DMS153 treated with DMSO at 0.1 percent for 48 hours (cell line): ENCODE measurements at regions not wholly inside any gene's neighbourhood (a gene's known extent, or its start where the extent isn't known, plus 50 kb on each side); places are given as distances from the start of the nearest gene placed in this dataset.

Experiments used
- DNase-seq: peaks from one replicate; lab custom pipeline; 2025; ENCODE audit not compliant: unreplicated experiment; lab: John Stamatoyannopoulos, UW

- no peak for DNase-seq
These were observed 693.4 kb upstream of the INTU start for GRCh38 chr4:126939401-126939800.

DNA sequence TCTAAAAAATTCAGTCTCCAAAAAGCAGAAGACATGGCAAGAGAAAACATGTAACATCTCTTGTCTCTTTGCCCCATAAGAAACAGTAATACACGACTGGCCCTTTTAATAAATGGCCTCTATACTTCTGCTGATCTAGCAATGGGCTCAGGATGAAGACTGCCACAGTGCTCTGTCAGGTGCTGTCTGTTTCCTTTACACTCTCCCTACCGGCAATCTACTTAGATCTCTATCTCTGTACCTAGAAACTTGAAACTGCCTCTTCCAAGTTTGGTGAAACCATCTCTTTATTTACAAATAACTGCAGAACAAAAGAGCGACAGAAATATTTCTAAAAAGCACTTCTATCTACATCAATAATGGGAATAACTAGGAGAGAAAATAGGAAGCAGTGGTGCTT, 685.2 kb upstream of the INTU start:
- no peak for DNase-seq

GRCh38 chr4:126954537-126955291, 678.0 kb upstream of the INTU start:
- DNase-seq, result no peak

DNA sequence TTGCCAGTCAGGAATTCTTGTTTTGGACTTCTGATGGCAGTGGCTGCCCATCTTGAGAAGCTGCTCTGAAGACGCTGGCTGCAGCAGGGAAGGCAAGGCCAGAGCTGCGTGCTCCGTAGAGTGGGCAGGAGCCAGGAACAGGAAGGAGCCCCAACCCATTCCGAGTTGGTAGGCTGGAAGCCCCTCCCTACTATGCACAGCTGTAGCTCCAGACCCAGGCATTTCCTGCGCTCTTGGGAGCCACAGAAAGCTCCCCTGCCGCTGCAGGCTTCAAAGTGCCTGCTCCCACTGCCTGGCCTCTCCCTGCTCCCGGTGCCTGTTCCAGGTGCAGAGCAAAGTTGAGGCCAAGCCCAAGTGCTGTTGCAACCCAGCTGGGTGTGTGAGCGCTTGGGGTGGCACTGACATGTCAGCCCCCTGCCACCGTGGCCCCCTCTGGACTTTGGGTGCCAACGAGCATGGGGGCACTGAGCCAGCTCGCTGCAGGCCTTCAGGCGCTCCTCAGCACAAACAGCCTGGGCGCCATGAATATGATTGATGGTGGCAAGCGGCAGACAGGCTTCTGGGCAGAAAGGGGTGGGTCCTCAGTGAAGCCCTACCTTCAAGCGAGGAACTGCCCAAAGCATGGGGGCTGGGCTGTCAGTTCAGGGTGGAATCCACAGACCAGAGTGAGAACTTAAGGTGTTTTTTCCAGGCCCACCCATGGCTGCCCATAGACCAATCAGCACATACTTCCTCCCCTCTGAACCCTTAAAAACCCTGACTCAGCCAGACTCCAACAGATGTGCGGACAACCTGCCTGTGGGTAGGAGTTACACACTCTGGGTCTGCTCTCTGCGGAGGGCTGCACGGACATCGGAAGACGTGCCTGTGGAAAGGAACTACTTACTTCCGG, 677.2 kb upstream of the INTU start:
- DNase-seq, result no peak

- DNase-seq, result no peak
These were observed 676.4 kb upstream of the INTU start for GRCh38 chr4:126956184-126956897.

DNA sequence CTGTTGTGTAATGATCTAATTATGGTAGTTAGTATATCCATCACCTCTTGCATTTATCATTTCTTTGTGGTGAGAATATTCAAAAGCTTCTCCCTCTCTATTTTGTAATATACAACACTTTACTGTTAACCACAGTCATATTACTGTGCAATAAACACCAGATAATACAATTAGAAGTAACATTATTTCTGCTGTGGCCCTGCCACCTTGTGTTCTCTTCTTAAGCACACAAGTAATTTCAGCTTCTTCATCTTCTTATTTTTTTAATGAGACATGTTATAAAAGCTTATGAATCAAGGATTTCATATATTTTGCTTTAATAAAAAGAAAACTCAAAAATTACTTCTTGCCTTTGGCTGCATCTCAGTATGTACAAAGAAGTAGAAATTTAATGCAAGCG, 675.2 kb upstream of the INTU start:
- DNase-seq, result no peak

GRCh38 chr4:126957987-126958386, 674.8 kb upstream of the INTU start:
- DNase-seq, result no peak

DNA sequence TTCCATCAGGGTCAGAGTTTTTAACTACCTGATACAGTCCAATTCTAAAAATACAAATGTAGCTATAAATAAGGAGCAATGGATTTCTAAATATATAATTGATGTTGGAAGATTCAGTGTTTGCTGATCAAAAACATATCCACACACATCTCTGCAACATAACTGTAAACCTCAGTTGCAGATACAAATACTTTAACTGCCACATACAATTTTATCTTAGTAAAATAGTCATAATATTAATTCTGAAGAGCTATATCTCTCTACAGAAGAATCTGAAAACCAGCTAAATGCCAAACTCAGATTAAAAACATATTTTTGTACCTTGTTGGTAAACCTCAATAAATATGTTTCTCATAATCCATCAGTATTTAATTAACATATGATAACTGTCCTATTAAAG, 674.3 kb upstream of the INTU start:
- no peak for DNase-seq

DNA sequence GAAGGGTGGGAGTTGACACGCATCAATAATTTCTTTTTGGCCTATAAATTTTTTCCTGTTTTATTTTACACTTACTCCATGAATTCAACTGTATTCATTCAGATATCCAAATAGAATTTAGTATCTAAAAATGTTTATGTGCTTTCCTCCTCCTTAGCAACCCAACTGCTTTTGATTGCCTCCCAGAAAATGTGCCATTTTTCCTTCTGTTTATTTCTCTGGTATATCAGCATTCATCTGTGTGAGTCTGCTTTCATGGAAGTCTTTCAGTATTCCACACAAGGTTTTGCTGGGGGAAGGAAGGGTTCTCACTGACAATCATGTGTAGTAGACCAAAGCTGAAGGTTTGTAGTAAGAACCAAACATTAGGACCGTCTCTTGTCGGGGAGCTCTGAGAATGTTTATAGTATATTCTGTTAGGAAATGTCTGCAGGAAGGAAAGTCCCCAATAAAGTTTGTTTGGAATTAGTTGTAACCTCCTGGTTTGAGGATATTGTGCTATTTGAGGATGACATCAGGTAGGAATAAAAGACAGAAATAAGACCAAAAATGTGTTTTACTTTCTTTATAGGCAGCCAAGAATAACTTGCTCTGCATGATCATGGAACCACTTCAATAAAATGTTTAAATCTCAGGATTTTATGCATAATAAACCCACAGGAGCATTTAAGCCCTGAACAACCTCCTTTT, 673.6 kb upstream of the INTU start:
- no peak for DNase-seq

- no peak for DNase-seq
These were observed 672.0 kb upstream of the INTU start for GRCh38 chr4:126960760-126961159.

GRCh38 chr4:126961661-126962060, 671.1 kb upstream of the INTU start:
- no peak for DNase-seq

- DNase-seq, result no peak
These were observed 666.9 kb upstream of the INTU start for GRCh38 chr4:126965877-126966276.

- DNase-seq, result no peak
These were observed 663.2 kb upstream of the INTU start for GRCh38 chr4:126969360-126970235.

- no peak for DNase-seq
These were observed 659.6 kb upstream of the INTU start for GRCh38 chr4:126973201-126973600.

DNA sequence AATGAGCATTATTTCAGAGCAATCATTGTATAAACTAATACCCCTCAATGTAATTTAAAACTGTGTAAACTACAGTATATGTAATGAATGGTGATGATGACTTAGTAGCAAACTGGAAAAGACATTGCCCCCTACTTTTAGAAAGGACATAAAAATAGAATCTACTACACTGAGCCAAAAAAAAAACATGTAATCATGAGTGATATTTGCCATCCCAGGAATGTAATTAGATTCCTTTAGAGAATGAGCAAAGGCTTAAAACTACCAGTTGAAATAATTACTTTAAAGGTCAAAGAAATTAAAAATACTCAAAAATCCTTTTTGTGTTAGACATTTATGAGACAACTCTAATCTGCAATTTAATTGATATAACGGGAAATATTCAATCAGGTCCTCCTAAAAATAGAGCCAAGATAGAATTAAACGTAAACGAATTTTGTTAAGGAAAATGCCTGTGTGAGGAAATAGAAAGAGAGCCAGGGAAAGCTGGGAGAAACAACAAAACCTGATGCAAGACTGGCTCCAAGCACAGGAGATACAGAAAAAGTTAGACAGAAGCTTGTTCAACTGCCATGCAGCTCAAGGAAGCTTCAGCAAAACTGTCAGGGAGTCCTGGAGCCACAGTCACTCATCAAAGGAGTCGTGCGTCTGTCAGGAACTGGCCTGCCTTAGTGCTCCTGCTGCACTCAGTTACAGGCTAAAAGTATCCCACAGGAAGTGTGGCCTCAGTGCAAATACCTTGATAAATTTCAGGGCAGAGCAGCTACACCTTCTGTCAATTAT, 655.7 kb upstream of the INTU start:
- DNase-seq, result no peak

GRCh38 chr4:126986005-126986404, 646.8 kb upstream of the INTU start:
- no peak for DNase-seq

DNA sequence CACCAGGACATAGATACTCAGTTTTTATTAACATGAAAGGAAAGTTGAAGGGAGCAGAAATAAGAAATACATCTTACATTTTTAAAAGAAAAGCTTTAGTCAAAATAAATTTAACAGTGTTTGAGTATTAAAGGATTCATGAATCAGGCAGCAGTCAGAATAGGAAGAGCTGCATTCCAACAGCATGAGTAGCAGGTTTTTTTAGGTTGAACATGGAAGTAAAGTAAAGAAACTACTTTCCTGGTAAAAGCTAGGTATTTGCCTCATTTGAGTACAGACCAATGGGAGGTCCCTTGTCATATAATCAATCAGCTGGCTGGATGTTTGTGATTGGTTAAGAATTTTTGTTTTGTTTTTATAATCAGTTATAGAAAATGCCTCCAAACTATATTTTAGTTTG, 645.9 kb upstream of the INTU start:
- DNase-seq, result no peak

- DNase-seq, result no peak
These were observed 640.8 kb upstream of the INTU start for GRCh38 chr4:126991965-126992364.

GRCh38 chr4:126992910-126993309, 639.8 kb upstream of the INTU start:
- no peak for DNase-seq
